Activated B cell treated with CpG ODN at 0.5 μM for 24 hours (primary cell): ENCODE measurements at regions not wholly inside any gene's neighbourhood (a gene's known extent, or its start where the extent isn't known, plus 50 kb on each side); places are given as distances from the start of the nearest gene placed in this dataset.

Experiments
- ATAC-seq: fragments of 200-7000 bp; cut with Tn5 transposase; one replicate; pipeline ENCODE4 v1.10.0; 2021; ENCODE audit warnings: low read depth, mild to moderate bottlenecking, moderate library complexity
- CTCF ChIA-PET: fragments of 350-600 bp; sonication (Branson Sonifier 250); formaldehyde crosslinking; loops from one replicate; lab custom pipeline; 2021; ENCODE audit warnings: antibody characterized with exemption; lab: Charles Lee
- POLR2A ChIA-PET: fragments of 350-600 bp; sonication (Branson Sonifier 250); formaldehyde crosslinking; loops from one replicate; lab custom pipeline; 2021; ENCODE audit warnings: antibody characterized with exemption; lab: Charles Lee
- DNase-seq: peaks from one replicate; pipeline ENCODE4 v3.0.0; 2022
- H3K27ac Mint-ChIP-seq: one replicate; pipeline ENCODE4 v1.8.0; 2020; ENCODE audit warnings: mixed read lengths
- H3K27me3 Mint-ChIP-seq: one replicate; pipeline ENCODE4 v1.8.0; 2021; ENCODE audit warnings: mixed read lengths
- H3K36me3 Mint-ChIP-seq: one replicate; pipeline ENCODE4 v1.8.0; 2021; ENCODE audit warnings: low read depth, mixed read lengths
- H3K4me1 Mint-ChIP-seq: one replicate; pipeline ENCODE4 v1.8.0; 2021; ENCODE audit warnings: mixed read lengths
- H3K4me3 Mint-ChIP-seq: one replicate; pipeline ENCODE4 v1.8.0; 2020; ENCODE audit warnings: mild to moderate bottlenecking, mixed read lengths
- H3K9me3 Mint-ChIP-seq: one replicate; pipeline ENCODE4 v1.8.0; 2020; ENCODE audit warnings: mixed read lengths
- CTCF ChIP-seq: fragments of 200-600 bp; IDR thresholded peaks from one replicate; pipeline ENCODE4 v1.8.0; 2022; ENCODE audit warnings: antibody characterized with exemption, mild to moderate bottlenecking
- intact Hi-C: fragments of 100-400 bp; cut with micrococcal nuclease; formaldehyde crosslinking; loops from one replicate; pipeline ENCODE4 v1.15.1; 2024

GRCh38 chr1:30427545-30427944 is 295.8 kb downstream of the MATN1 start:
- no peak for ATAC-seq

GRCh38 chr1:30425046-30425445 is 298.3 kb downstream of the MATN1 start:
- intact Hi-C loops, result no loop called here
- DNase-seq, result no peak
- H3K4me1 Mint-ChIP-seq, result no peaks in the 10 kb centered on the region
- TF ChIP-seq CTCF, result no peak
- H3K27me3 Mint-ChIP-seq, result peaks cover 28% of the 10 kb centered on the region
- ATAC-seq, result no peak
- CTCF ChIA-PET, result no interaction called here
- H3K9me3 Mint-ChIP-seq, result peaks cover 20% of the 10 kb centered on the region
- POLR2A ChIA-PET, result no interaction called here
- no peaks in the 10 kb centered on the region for H3K36me3 Mint-ChIP-seq
- no peak overlapping the region for H3K27ac Mint-ChIP-seq
- H3K4me3 Mint-ChIP-seq, result no peak overlapping the region

More at GRCh38 chr1:30427545-30427944, 295.8 kb downstream of the MATN1 start:
- Mint-ChIP-seq H3K27ac (no peak overlapping the region), H3K36me3 (no peaks in the 10 kb centered on the region), H3K4me1 (no peaks in the 10 kb centered on the region), H3K27me3 (peaks cover 32% of the 10 kb centered on the region), H3K9me3 (peaks cover 25% of the 10 kb centered on the region), H3K4me3 (no peak overlapping the region)
- POLR2A ChIA-PET, result no interaction called here
- no peak for DNase-seq
- TF ChIP-seq CTCF, result no peak
- intact Hi-C loops, result no loop called here
- CTCF ChIA-PET, result no interaction called here

GRCh38 chr1:30423570-30423969 is 299.8 kb downstream of the MATN1 start:
- no peak overlapping the region for H3K27ac Mint-ChIP-seq
- intact Hi-C loops, result no loop called here
- POLR2A ChIA-PET, result no interaction called here
- H3K9me3 Mint-ChIP-seq, result peaks cover 18% of the 10 kb centered on the region
- no peaks in the 10 kb centered on the region for H3K36me3 Mint-ChIP-seq
- ATAC-seq (no peak), DNase-seq (no peak)
- peaks cover 29% of the 10 kb centered on the region for H3K27me3 Mint-ChIP-seq
- no peaks in the 10 kb centered on the region for H3K4me1 Mint-ChIP-seq
- TF ChIP-seq CTCF, result no peak
- H3K4me3 Mint-ChIP-seq, result no peak overlapping the region
- CTCF ChIA-PET, result no interaction called here

GRCh38 chr1:30422251-30422650 is 301.1 kb downstream of the MATN1 start:
- no peak for TF ChIP-seq CTCF
- ATAC-seq (no peak), DNase-seq (no peak)
- Mint-ChIP-seq H3K4me1 (no peaks in the 10 kb centered on the region), H3K27me3 (peaks cover 30% of the 10 kb centered on the region), H3K36me3 (no peaks in the 10 kb centered on the region), H3K4me3 (no peak overlapping the region), H3K9me3 (peaks cover 6% of the 10 kb centered on the region), H3K27ac (no peak overlapping the region)
- intact Hi-C loops, result no loop called here
- ChIA-PET CTCF (interaction anchor here (0.9 kb wide), 1 partner anchor 42 kb away, joined by 4 read pairs; no protein-coding TSS in a partner anchor), POLR2A (no interaction called here)

GRCh38 chr1:30420519-30421050 is 302.8 kb downstream of the MATN1 start:
- intact Hi-C loops, result no loop called here
- no peaks in the 10 kb centered on the region for H3K4me1 Mint-ChIP-seq
- no peak overlapping the region for H3K27ac Mint-ChIP-seq
- ATAC-seq, result no peak
- no peak for TF ChIP-seq CTCF
- peaks cover 3% of the 10 kb centered on the region for H3K9me3 Mint-ChIP-seq
- CTCF ChIA-PET, result no interaction called here
- H3K27me3 Mint-ChIP-seq, result peaks cover 31% of the 10 kb centered on the region
- no peak overlapping the region for H3K4me3 Mint-ChIP-seq
- POLR2A ChIA-PET, result no interaction called here
- H3K36me3 Mint-ChIP-seq, result no peaks in the 10 kb centered on the region
- no peak for DNase-seq
